K562 (cell line): ENCODE measurements at regions not wholly inside any gene's neighbourhood (a gene's known extent, or its start where the extent isn't known, plus 50 kb on each side); places are given as distances from the start of the nearest gene placed in this dataset.

Source experiments
- EP300 ChIP-seq: IDR thresholded peaks from 2 replicates; pipeline ENCODE4 v1.6.1; 2012; ENCODE audit warnings: low read length, improper control_type of control experiment
- KAT7 ChIP-seq: sonication (generic); formaldehyde crosslinking; IDR thresholded peaks from 2 replicates; pipeline ENCODE4 v1.8.0; 2022; ENCODE audit warnings: missing genetic modification reagents, mild to moderate bottlenecking, borderline replicate concordance
- PHF8 ChIP-seq: fragments of 200-600 bp; sonication (generic); IDR thresholded peaks from 2 replicates; pipeline ENCODE4 v1.6.1; 2012; ENCODE audit warnings: mixed run types, mild to moderate bottlenecking, inconsistent platforms, low read length, moderate library complexity, borderline replicate concordance
- POLR2AphosphoS5 ChIP-seq: IDR thresholded peaks from 2 replicates; pipeline ENCODE4 v1.6.1; 2011; ENCODE audit warnings: mild to moderate bottlenecking, low read depth, low read length, moderate library complexity; ENCODE audit not compliant: control insufficient read depth, insufficient read depth
- POLR3G ChIP-seq: IDR thresholded peaks from 2 replicates; pipeline ENCODE4 v1.6.1; 2011; ENCODE audit not compliant: insufficient read length, insufficient replicate concordance; ENCODE audit errors: extremely low read depth
- RNF2 ChIP-seq: sonication (generic); IDR thresholded peaks from 2 replicates; pipeline ENCODE4 v1.6.1; 2016
- SAFB ChIP-seq: fragments of 200-400 bp; formaldehyde crosslinking; IDR thresholded peaks from 2 replicates; pipeline ENCODE4 v1.6.1; 2017; ENCODE audit warnings: low read depth, low read length, borderline replicate concordance
- ZHX1 ChIP-seq: fragments of 150-350 bp; conservative IDR thresholded peaks from 2 replicates; pipeline ENCODE4 v1.6.1; 2014; ENCODE audit warnings: low read length
- ZNF274 ChIP-seq: IDR thresholded peaks from 2 replicates; pipeline ENCODE4 v1.6.1; 2011; ENCODE audit warnings: low read depth, mild to moderate bottlenecking, low read length, moderate library complexity, borderline replicate concordance
- TF ChIP-seq, protein P1 (sequence below): fragments of 450-650 bp; conservative IDR thresholded peaks from 2 replicates; pipeline ENCODE4 v1.6.1; 2016; ENCODE audit warnings: missing genetic modification characterization, low read depth, mild to moderate bottlenecking, missing compliant biosample characterization, moderate library complexity

GRCh38 chr4:123748806-123749205, 352.2 kb downstream of the SPRY1 start:
- TF ChIP-seq RNF2, result no peak
- TF ChIP-seq POLR2AphosphoS5, result no peak
- TF ChIP-seq ZNF274, result no peak
- TF ChIP-seq, protein P1, sequence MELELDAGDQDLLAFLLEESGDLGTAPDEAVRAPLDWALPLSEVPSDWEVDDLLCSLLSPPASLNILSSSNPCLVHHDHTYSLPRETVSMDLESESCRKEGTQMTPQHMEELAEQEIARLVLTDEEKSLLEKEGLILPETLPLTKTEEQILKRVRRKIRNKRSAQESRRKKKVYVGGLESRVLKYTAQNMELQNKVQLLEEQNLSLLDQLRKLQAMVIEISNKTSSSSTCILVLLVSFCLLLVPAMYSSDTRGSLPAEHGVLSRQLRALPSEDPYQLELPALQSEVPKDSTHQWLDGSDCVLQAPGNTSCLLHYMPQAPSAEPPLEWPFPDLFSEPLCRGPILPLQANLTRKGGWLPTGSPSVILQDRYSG, result no peak
- TF ChIP-seq SAFB, result no peak
- TF ChIP-seq PHF8, result no peak
- TF ChIP-seq POLR3G, result no peak
- no peak for TF ChIP-seq ZHX1
- no peak for TF ChIP-seq EP300
- TF ChIP-seq KAT7 (CRISPR knock-in tag), result no peak
